ENCODE measurements at regions not wholly inside any gene's neighbourhood (a gene's known extent, or its start where the extent isn't known, plus 50 kb on each side); places are given as distances from the start of the nearest gene placed in this dataset.

- no peak overlapping the region for H3K4me3 ChIP-seq (ENCODE audit: low read depth, low read length)
- peak; percentile 43 for DNase-seq (ENCODE audit: low read depth)
- no peak for TF ChIP-seq CTCF (IDR thresholded peaks at IDR 0.05; ENCODE audit: control insufficient read depth, extremely low read depth, insufficient read depth)
Observed at GRCh38 chr6:40688214-40688761, 101.1 kb upstream of the LRFN2 start.

GRCh38 chr6:40685862-40686261 is 98.7 kb upstream of the LRFN2 start:
- DNase-seq (ENCODE audit: low read depth), result no peak
- TF ChIP-seq CTCF (IDR thresholded peaks at IDR 0.05; ENCODE audit: control insufficient read depth, extremely low read depth, insufficient read depth), result no peak
- no peak overlapping the region for H3K4me3 ChIP-seq (ENCODE audit: low read depth, low read length)

- no peak for DNase-seq (ENCODE audit: low read depth)
- no peak for TF ChIP-seq CTCF (IDR thresholded peaks at IDR 0.05; ENCODE audit: control insufficient read depth, extremely low read depth, insufficient read depth)
- no peak overlapping the region for H3K4me3 ChIP-seq (ENCODE audit: low read depth, low read length)
Observed at GRCh38 chr6:40681622-40682021, 94.5 kb upstream of the LRFN2 start.

- TF ChIP-seq CTCF (IDR thresholded peaks at IDR 0.05; ENCODE audit: control insufficient read depth, extremely low read depth, insufficient read depth), result no peak
- no peak for DNase-seq (ENCODE audit: low read depth)
- no peak overlapping the region for H3K4me3 ChIP-seq (ENCODE audit: low read depth, low read length)
Observed at GRCh38 chr6:40678941-40679340, 91.8 kb upstream of the LRFN2 start.

- no peak for TF ChIP-seq CTCF (IDR thresholded peaks at IDR 0.05; ENCODE audit: control insufficient read depth, extremely low read depth, insufficient read depth)
- H3K4me3 ChIP-seq (ENCODE audit: low read depth, low read length), result no peak overlapping the region
- DNase-seq (ENCODE audit: low read depth), result no peak
Observed at GRCh38 chr6:40674170-40674569, 87.0 kb upstream of the LRFN2 start.

GRCh38 chr6:40672087-40672486 is 84.9 kb upstream of the LRFN2 start:
- TF ChIP-seq CTCF (IDR thresholded peaks at IDR 0.05; ENCODE audit: control insufficient read depth, extremely low read depth, insufficient read depth), result peak; percentile 50
- no peak overlapping the region for H3K4me3 ChIP-seq (ENCODE audit: low read depth, low read length)
- no peak for DNase-seq (ENCODE audit: low read depth)

- H3K4me3 ChIP-seq (ENCODE audit: low read depth, low read length), result no peak overlapping the region
- DNase-seq (ENCODE audit: low read depth), result no peak
- TF ChIP-seq CTCF (IDR thresholded peaks at IDR 0.05; ENCODE audit: control insufficient read depth, extremely low read depth, insufficient read depth), result no peak
Observed at GRCh38 chr6:40671694-40672050, 84.5 kb upstream of the LRFN2 start.

All from LNCaP clone FGC (cell line).